HEK293 (cell line): ENCODE measurements at regions not wholly inside any gene's neighbourhood (a gene's known extent, or its start where the extent isn't known, plus 50 kb on each side); places are given as distances from the start of the nearest gene placed in this dataset.

Source experiments
- CTCF ChIA-PET: fragments of 350-600 bp; formaldehyde crosslinking; extraction: SDS; loops from one replicate; lab custom pipeline; 2021; ENCODE audit warnings: antibody characterized with exemption; lab: Yijun Ruan, JAX
- POLR2A ChIA-PET: fragments of 300-600 bp; formaldehyde crosslinking; extraction: SDS; loops from one replicate; lab custom pipeline; 2020; ENCODE audit warnings: antibody characterized with exemption, inconsistent platforms; lab: Yijun Ruan, JAX
- H3K27ac ChIP-seq: fragments of 200-500 bp; sonication (Bioruptor generic); 2 replicates; pipeline ENCODE4 v1.5.1; 2014; ENCODE audit warnings: low read depth, low read length, control low read depth, inconsistent platforms; ENCODE audit errors: extremely low read depth
- H3K36me3 ChIP-seq, 2 experiments: fragments of 200-500 bp in 1 of 2; sonication (Bioruptor generic) in 1 of 2; 1 replicate in 1 of 2; 2 replicates in 1 of 2; pipeline ENCODE4 v1.5.1; 2014 to 2017; ENCODE audit warnings: inconsistent platforms in 2 of 2, low read length in 2 of 2; ENCODE audit not compliant: control insufficient read depth in 2 of 2, insufficient read depth in 1 of 2
- H3K4me1 ChIP-seq: fragments of 200-500 bp; sonication (Bioruptor generic); 2 replicates; pipeline ENCODE4 v1.5.1; 2014; ENCODE audit warnings: mild to moderate bottlenecking, low read length, inconsistent platforms; ENCODE audit not compliant: control insufficient read depth, insufficient read depth
- H3K4me3 ChIP-seq: 2 replicates; pipeline ENCODE4 v1.5.1; 2011; ENCODE audit warnings: low read depth, mild to moderate bottlenecking, control low read depth, low read length, moderate library complexity
- H3K9me3 ChIP-seq: fragments of 200-500 bp; sonication (Bioruptor generic); 2 replicates; pipeline ENCODE4 v1.5.1; 2014; ENCODE audit warnings: low read depth, low read length, inconsistent platforms; ENCODE audit not compliant: control insufficient read depth, insufficient read depth
- KLF9 ChIP-seq: fragments of 450-650 bp; formaldehyde crosslinking; IDR thresholded peaks from 2 replicates; pipeline ENCODE4 v1.5.1; 2016; ENCODE audit warnings: missing biosample characterization, missing genetic modification characterization, low read depth
- RBAK ChIP-seq: fragments of 450-650 bp; formaldehyde crosslinking; IDR thresholded peaks from 2 replicates; pipeline ENCODE4 v1.5.1; 2016; ENCODE audit warnings: missing biosample characterization, missing genetic modification characterization
- TRIM28 ChIP-seq: IDR thresholded peaks from 2 replicates; pipeline ENCODE4 v1.6.1; 2011; ENCODE audit warnings: low read length, control low read depth, borderline replicate concordance
- ZBTB1 ChIP-seq: fragments of 450-650 bp; formaldehyde crosslinking; IDR thresholded peaks from 2 replicates; pipeline ENCODE4 v1.5.1; 2016; ENCODE audit warnings: missing biosample characterization, missing genetic modification characterization
- ZBTB20 ChIP-seq: fragments of 450-650 bp; formaldehyde crosslinking; IDR thresholded peaks from 2 replicates; pipeline ENCODE4 v1.5.1; 2016; ENCODE audit warnings: missing biosample characterization, missing genetic modification characterization
- ZNF292 ChIP-seq: fragments of 450-650 bp; formaldehyde crosslinking; IDR thresholded peaks from 2 replicates; pipeline ENCODE4 v1.5.1; 2016; ENCODE audit warnings: low read depth, missing biosample characterization, missing genetic modification characterization, borderline replicate concordance
- ZNF302 ChIP-seq: fragments of 450-650 bp; formaldehyde crosslinking; IDR thresholded peaks from 2 replicates; pipeline ENCODE4 v1.5.1; 2016; ENCODE audit warnings: missing biosample characterization, missing genetic modification characterization, low read depth
- ZNF548 ChIP-seq: fragments of 450-650 bp; formaldehyde crosslinking; IDR thresholded peaks from 2 replicates; pipeline ENCODE4 v1.5.1; 2016; ENCODE audit warnings: missing biosample characterization, missing genetic modification characterization
- ZNF624 ChIP-seq: fragments of 450-650 bp; formaldehyde crosslinking; IDR thresholded peaks from 2 replicates; pipeline ENCODE4 v1.5.1; 2017; ENCODE audit warnings: missing biosample characterization, missing genetic modification characterization
- ZNF658 ChIP-seq: fragments of 450-650 bp; formaldehyde crosslinking; IDR thresholded peaks from 2 replicates; pipeline ENCODE4; 2016; ENCODE audit warnings: missing biosample characterization, missing genetic modification characterization
- ZNF707 ChIP-seq: fragments of 450-650 bp; formaldehyde crosslinking; IDR thresholded peaks from 2 replicates; pipeline ENCODE4 v1.5.1; 2016; ENCODE audit warnings: missing biosample characterization, missing genetic modification characterization
- ZNF747 ChIP-seq: fragments of 450-650 bp; formaldehyde crosslinking; IDR thresholded peaks from 2 replicates; pipeline ENCODE4 v1.5.1; 2016; ENCODE audit warnings: missing biosample characterization, missing genetic modification characterization
- ZXDB ChIP-seq: fragments of 450-650 bp; formaldehyde crosslinking; IDR thresholded peaks from 2 replicates; pipeline ENCODE4 v1.5.1; 2016; ENCODE audit warnings: missing biosample characterization, missing genetic modification characterization
- TF ChIP-seq, protein P1 (sequence below): fragments of 450-650 bp; formaldehyde crosslinking; IDR thresholded peaks from 2 replicates; pipeline ENCODE4 v1.5.1; 2016; ENCODE audit warnings: missing biosample characterization, missing genetic modification characterization
- TF ChIP-seq, protein P2 (sequence below): fragments of 450-650 bp; formaldehyde crosslinking; IDR thresholded peaks from 2 replicates; pipeline ENCODE4 v1.5.1; 2017; ENCODE audit warnings: missing biosample characterization, missing genetic modification characterization
- TF ChIP-seq, protein P3 (sequence below): fragments of 450-650 bp; formaldehyde crosslinking; IDR thresholded peaks from 2 replicates; pipeline ENCODE4 v1.5.1; 2016; ENCODE audit warnings: missing biosample characterization, missing genetic modification characterization
- TF ChIP-seq, protein P4 (sequence below): fragments of 450-650 bp; formaldehyde crosslinking; IDR thresholded peaks from 2 replicates; pipeline ENCODE4 v1.5.1; 2016; ENCODE audit warnings: missing biosample characterization, missing genetic modification characterization

DNA sequence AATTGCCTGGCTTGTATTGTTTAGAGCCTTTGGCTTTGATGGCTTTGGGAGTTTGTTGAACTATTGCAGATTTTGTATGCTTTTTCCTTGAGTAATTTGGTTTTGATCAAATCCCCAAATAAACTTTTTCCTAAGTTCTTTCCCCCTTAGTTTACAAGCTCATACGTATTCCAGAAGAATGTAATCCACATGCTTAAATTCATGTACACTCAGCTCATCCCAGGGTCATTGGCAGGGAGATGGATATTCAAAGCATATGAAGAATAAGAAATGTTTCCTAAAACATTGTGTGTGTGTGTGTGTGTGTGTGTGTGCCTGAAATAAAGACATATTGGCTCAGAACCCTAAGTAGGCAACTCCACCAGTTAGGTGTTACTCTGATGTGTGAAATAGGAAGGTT, 89.4 kb downstream of the TMEM30B start (continued):
- TF ChIP-seq, protein P1, sequence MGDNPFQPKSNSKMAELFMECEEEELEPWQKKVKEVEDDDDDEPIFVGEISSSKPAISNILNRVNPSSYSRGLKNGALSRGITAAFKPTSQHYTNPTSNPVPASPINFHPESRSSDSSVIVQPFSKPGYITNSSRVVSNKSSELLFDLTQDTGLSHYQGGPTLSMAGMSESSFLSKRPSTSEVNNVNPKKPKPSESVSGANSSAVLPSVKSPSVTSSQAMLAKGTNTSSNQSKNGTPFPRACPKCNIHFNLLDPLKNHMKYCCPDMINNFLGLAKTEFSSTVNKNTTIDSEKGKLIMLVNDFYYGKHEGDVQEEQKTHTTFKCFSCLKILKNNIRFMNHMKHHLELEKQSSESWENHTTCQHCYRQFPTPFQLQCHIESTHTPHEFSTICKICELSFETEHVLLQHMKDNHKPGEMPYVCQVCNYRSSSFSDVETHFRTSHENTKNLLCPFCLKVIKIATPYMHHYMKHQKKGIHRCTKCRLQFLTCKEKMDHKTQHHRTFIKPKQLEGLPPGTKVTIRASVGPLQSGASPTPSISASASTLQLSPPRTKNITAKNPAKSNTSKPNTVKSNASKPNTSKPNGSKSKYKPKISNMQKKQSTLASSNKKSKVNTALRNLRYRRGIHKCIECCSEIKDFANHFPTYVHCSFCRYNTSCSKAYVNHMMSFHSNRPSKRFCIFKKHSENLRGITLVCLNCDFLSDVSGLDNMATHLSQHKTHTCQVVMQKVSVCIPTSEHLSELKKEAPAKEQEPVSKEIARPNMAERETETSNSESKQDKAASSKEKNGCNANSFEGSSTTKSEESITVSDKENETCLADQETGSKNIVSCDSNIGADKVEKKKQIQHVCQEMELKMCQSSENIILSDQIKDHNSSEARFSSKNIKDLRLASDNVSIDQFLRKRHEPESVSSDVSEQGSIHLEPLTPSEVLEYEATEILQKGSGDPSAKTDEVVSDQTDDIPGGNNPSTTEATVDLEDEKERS: no peak
- TF ChIP-seq ZNF548 (tag by site-specific recombination) (no peak), ZNF707 (tag by site-specific recombination) (no peak), ZNF292 (tag by site-specific recombination) (no peak), ZBTB1 (tag by site-specific recombination) (no peak), ZBTB20 (tag by site-specific recombination) (no peak), TRIM28 (no peak), ZNF624 (no peak), KLF9 (tag by site-specific recombination) (no peak), RBAK (no peak)
- TF ChIP-seq, protein P2, sequence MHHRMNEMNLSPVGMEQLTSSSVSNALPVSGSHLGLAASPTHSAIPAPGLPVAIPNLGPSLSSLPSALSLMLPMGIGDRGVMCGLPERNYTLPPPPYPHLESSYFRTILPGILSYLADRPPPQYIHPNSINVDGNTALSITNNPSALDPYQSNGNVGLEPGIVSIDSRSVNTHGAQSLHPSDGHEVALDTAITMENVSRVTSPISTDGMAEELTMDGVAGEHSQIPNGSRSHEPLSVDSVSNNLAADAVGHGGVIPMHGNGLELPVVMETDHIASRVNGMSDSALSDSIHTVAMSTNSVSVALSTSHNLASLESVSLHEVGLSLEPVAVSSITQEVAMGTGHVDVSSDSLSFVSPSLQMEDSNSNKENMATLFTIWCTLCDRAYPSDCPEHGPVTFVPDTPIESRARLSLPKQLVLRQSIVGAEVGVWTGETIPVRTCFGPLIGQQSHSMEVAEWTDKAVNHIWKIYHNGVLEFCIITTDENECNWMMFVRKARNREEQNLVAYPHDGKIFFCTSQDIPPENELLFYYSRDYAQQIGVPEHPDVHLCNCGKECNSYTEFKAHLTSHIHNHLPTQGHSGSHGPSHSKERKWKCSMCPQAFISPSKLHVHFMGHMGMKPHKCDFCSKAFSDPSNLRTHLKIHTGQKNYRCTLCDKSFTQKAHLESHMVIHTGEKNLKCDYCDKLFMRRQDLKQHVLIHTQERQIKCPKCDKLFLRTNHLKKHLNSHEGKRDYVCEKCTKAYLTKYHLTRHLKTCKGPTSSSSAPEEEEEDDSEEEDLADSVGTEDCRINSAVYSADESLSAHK (tag by site-specific recombination): no peak
- TF ChIP-seq, protein P3, sequence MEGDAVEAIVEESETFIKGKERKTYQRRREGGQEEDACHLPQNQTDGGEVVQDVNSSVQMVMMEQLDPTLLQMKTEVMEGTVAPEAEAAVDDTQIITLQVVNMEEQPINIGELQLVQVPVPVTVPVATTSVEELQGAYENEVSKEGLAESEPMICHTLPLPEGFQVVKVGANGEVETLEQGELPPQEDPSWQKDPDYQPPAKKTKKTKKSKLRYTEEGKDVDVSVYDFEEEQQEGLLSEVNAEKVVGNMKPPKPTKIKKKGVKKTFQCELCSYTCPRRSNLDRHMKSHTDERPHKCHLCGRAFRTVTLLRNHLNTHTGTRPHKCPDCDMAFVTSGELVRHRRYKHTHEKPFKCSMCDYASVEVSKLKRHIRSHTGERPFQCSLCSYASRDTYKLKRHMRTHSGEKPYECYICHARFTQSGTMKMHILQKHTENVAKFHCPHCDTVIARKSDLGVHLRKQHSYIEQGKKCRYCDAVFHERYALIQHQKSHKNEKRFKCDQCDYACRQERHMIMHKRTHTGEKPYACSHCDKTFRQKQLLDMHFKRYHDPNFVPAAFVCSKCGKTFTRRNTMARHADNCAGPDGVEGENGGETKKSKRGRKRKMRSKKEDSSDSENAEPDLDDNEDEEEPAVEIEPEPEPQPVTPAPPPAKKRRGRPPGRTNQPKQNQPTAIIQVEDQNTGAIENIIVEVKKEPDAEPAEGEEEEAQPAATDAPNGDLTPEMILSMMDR (tag by site-specific recombination): no peak
- TF ChIP-seq, protein P4, sequence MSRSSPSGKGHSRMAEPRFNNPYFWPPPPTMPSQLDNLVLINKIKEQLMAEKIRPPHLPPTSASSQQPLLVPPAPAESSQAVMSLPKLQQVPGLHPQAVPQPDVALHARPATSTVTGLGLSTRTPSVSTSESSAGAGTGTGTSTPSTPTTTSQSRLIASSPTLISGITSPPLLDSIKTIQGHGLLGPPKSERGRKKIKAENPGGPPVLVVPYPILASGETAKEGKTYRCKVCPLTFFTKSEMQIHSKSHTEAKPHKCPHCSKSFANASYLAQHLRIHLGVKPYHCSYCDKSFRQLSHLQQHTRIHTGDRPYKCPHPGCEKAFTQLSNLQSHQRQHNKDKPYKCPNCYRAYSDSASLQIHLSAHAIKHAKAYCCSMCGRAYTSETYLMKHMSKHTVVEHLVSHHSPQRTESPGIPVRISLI: no peak

DNA sequence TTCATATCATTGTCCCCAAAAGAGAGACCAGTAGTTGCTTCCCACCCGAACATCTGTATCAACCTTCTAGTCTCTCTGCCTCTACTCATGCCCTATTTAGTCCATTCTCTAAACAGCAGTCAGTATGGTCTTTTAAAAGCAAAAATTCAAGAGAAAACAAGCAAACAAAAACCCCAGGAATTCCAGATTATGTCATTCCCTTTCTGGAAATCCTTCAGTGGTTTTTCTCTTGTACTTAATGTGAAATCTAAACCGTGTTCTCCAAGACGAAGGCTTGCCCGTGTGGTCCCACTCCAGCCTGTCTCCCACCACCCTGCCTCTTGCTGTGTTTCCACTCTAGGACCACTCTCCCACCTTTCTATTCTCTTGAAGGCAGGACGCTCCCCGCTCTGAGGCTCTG, 90.8 kb downstream of the TMEM30B start:
- Histone ChIP-seq H3K4me3 (no peak overlapping the region), H3K27ac (no peak overlapping the region), H3K9me3 (no peaks in the 10 kb centered on the region), H3K4me1 (peaks cover 6% of the 10 kb centered on the region), H3K36me3 (no peaks in the 10 kb centered on the region; a peak in 1 of 3 replicates)
- no peak for TF ChIP-seq ZNF747 (tag by site-specific recombination)
- no peak for TF ChIP-seq ZNF302 (tag by site-specific recombination)
- no peak for TF ChIP-seq ZNF658 (tag by site-specific recombination)
- no peak for TF ChIP-seq ZXDB (tag by site-specific recombination)
- no peak for TF ChIP-seq TRIM28
- CTCF ChIA-PET: interaction anchor here (0.7 to 0.8 kb wide), 2 partner anchors 15 to 138 kb away, joined by 3 read pairs; no protein-coding TSS in a partner anchor
- POLR2A ChIA-PET: no interaction called here
